Upper lobe of left lung (tissue), 4 donors: ENCODE measurements at regions not wholly inside any gene's neighbourhood (a gene's known extent, or its start where the extent isn't known, plus 50 kb on each side); places are given as distances from the start of the nearest gene placed in this dataset.

Experiments used
- EP300 ChIP-seq, 4 donors: sonication (generic); formaldehyde crosslinking; IDR thresholded peaks; one replicate each; pipeline ENCODE4 v1.5.1; 2017; ENCODE audit warnings: antibody characterized with exemption in 4 of 4, control low read depth in 2 of 4
- POLR2A ChIP-seq, 4 donors: fragments of 450-650 bp; IDR thresholded peaks; one replicate each; pipeline ENCODE4 v1.5.1; 2016 to 2017; ENCODE audit warnings: antibody characterized with exemption in 4 of 4, mild to moderate bottlenecking in 2 of 4
- POLR2AphosphoS5 ChIP-seq, 2 donors: sonication (generic); formaldehyde crosslinking; IDR thresholded peaks; one replicate each; pipeline ENCODE4 v1.5.1; 2017; ENCODE audit warnings: antibody characterized with exemption in 2 of 2
- TF ChIP-seq, protein P1 (sequence below), 6 experiments: fragments of 450-650 bp in 4 of 6; fragments of 200-600 bp in 2 of 6; sonication (generic) in 2 of 6; IDR thresholded peaks; one replicate each; pipeline ENCODE4 v1.5.1; 2016 to 2019; ENCODE audit warnings: antibody characterized with exemption in 6 of 6

DNA sequence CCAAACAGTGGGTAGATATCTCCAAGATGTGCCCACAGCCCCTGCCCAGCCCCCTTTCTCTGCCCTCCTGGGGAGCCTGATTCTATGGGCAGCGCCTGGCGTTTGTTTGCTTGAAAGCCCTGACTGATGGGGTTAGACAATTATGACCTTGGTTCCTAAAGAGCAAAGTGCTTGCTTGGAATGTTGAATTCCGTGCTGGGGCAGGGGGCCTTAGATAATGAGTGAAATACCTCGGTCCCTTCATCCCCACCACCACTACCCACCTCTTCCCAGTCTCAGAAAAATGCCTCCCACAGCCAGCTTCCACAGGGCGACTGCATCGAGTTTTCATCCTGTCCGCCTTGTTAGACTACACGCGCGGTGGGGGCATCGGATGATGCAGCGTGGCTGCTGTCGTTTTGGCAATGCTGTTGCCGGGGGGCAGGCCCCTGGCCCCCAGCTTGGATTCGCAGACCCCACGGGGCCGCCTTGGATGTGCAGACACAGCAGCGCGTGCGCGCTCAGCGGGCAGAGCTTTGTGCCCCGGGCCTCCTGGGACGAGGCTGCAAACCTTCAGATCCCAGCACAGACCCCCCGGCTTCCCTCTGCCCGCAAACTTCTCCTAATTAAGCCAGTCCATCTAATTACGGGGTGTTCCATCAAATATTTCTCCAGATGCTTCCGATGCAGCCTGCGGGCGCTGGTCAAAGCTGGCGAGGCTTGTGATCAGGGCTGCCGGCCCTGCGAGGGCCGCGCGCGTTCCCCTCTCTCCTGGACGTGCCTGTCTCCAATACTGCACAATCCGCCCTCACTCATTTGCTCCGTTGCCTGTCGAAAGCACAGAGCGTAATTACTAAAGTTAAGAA lies 86.1 kb downstream of the LINC00237 start:
- TF ChIP-seq, protein P1, sequence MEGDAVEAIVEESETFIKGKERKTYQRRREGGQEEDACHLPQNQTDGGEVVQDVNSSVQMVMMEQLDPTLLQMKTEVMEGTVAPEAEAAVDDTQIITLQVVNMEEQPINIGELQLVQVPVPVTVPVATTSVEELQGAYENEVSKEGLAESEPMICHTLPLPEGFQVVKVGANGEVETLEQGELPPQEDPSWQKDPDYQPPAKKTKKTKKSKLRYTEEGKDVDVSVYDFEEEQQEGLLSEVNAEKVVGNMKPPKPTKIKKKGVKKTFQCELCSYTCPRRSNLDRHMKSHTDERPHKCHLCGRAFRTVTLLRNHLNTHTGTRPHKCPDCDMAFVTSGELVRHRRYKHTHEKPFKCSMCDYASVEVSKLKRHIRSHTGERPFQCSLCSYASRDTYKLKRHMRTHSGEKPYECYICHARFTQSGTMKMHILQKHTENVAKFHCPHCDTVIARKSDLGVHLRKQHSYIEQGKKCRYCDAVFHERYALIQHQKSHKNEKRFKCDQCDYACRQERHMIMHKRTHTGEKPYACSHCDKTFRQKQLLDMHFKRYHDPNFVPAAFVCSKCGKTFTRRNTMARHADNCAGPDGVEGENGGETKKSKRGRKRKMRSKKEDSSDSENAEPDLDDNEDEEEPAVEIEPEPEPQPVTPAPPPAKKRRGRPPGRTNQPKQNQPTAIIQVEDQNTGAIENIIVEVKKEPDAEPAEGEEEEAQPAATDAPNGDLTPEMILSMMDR (IDR thresholded peaks at IDR 0.05): no peak
- TF ChIP-seq EP300 (IDR thresholded peaks at IDR 0.05) (no peak), POLR2A (IDR thresholded peaks at IDR 0.05) (no peak), POLR2AphosphoS5 (IDR thresholded peaks at IDR 0.05) (no peak)
